H1 (cell line): ENCODE measurements at regions not wholly inside any gene's neighbourhood (a gene's known extent, or its start where the extent isn't known, plus 50 kb on each side); places are given as distances from the start of the nearest gene placed in this dataset.

Experiments
- CTCF ChIA-PET: fragments of 300-600 bp; sonication (Branson Sonifier 250); formaldehyde crosslinking; loops from one replicate; lab custom pipeline; 2021; ENCODE audit not compliant: partially characterized antibody; lab: Charles Lee
- POLR2A ChIA-PET: fragments of 300-600 bp; sonication (Branson Sonifier 250); formaldehyde crosslinking; loops from one replicate; lab custom pipeline; 2021; ENCODE audit warnings: inconsistent platforms; ENCODE audit not compliant: partially characterized antibody; lab: Charles Lee
- DNase-seq, 2 experiments: peaks; one replicate each; pipeline versions ENCODE4 v3.0.0 to v3.0.0-alpha.2; 2010 to 2022; ENCODE audit warnings: low spot score in 2 of 2, low read depth in 1 of 2, mixed read lengths in 1 of 2
- FAIRE-seq: peaks from 2 replicates; lab custom pipeline; 2011; peaks lifted over from hg19 to GRCh38; lab: Jason Lieb, UNC
- H2AFZ ChIP-seq: 2 replicates; pipeline ENCODE4 v1.8.1; 2012; ENCODE audit warnings: low read length, inconsistent platforms
- H2AK5ac ChIP-seq: 2 replicates; pipeline ENCODE4 v1.6.1; 2013; ENCODE audit warnings: low read depth, low read length
- H2BK120ac ChIP-seq: replicated peaks from 2 replicates; pipeline ENCODE3; 2013; ENCODE audit warnings: low read depth, low read length, inconsistent platforms
- H2BK12ac ChIP-seq: 2 replicates; pipeline ENCODE4 v1.6.1; 2013; ENCODE audit warnings: low read depth, low read length
- H2BK15ac ChIP-seq: 2 replicates; pipeline ENCODE4 v1.6.1; 2013; ENCODE audit warnings: low read length
- H2BK20ac ChIP-seq: 2 replicates; pipeline ENCODE4 v1.6.1; 2013; ENCODE audit warnings: low read length
- H2BK5ac ChIP-seq: 2 replicates; pipeline ENCODE4 v1.6.1; 2013; ENCODE audit warnings: low read depth, low read length
- H3K14ac ChIP-seq: 2 replicates; pipeline ENCODE4 v1.6.1; 2013; ENCODE audit warnings: inconsistent platforms; ENCODE audit not compliant: insufficient read length
- H3K18ac ChIP-seq: 2 replicates; pipeline ENCODE4 v1.6.1; 2013; ENCODE audit warnings: low read length; ENCODE audit errors: extremely low read depth
- H3K23ac ChIP-seq: 2 replicates; pipeline ENCODE4 v1.6.1; 2013; ENCODE audit warnings: inconsistent platforms; ENCODE audit not compliant: insufficient read length
- H3K23me2 ChIP-seq: 2 replicates; pipeline ENCODE4 v1.6.1; 2013; ENCODE audit warnings: low read depth, low read length
- H3K27ac ChIP-seq: 2 replicates; pipeline ENCODE4 v1.6.1; 2011; ENCODE audit warnings: low read depth, low read length, inconsistent platforms
- H3K27me3 ChIP-seq, 4 experiments: replicated peaks in 1 of 4; 1 replicate in 1 of 4; 2 replicates in 3 of 4; pipeline versions ENCODE4 v1.6.1 to v1.8.1; 2011 to 2013; ENCODE audit warnings: low read length in 3 of 4, mild to moderate bottlenecking in 3 of 4, inconsistent platforms in 2 of 4, mixed read lengths in 2 of 4, moderate library complexity in 1 of 4; ENCODE audit not compliant: control insufficient read depth in 3 of 4, insufficient read depth in 3 of 4; ENCODE audit errors: extremely low read depth in 1 of 4
- H3K36me3 ChIP-seq, 4 experiments: 2 replicates each; pipeline versions ENCODE4 v1.6.1 to v1.8.1; 2011 to 2013; ENCODE audit warnings: mild to moderate bottlenecking in 4 of 4, low read length in 3 of 4, moderate library complexity in 2 of 4, control low read depth in 1 of 4, inconsistent platforms in 1 of 4; ENCODE audit not compliant: insufficient read depth in 4 of 4, control insufficient read depth in 2 of 4
- H3K4ac ChIP-seq: replicated peaks from 2 replicates; pipeline ENCODE3; 2013; ENCODE audit warnings: low read length, low read depth, mixed read lengths, inconsistent platforms; ENCODE audit not compliant: insufficient read length
- H3K4me1 ChIP-seq, 4 experiments: replicated peaks in 1 of 4; 1 replicate in 1 of 4; 2 replicates in 3 of 4; pipeline versions ENCODE4 v1.6.1 to v1.8.1; 2011 to 2013; ENCODE audit warnings: low read length in 3 of 4, inconsistent platforms in 2 of 4, mixed read lengths in 1 of 4; ENCODE audit not compliant: insufficient read depth in 4 of 4, control insufficient read depth in 3 of 4
- H3K4me2 ChIP-seq, 2 experiments: 2 replicates each; pipeline versions ENCODE4 v1.6.1 to v1.8.1; 2011 to 2013; ENCODE audit warnings: low read depth in 2 of 2, low read length in 2 of 2, control low read depth in 1 of 2, inconsistent platforms in 1 of 2, mild to moderate bottlenecking in 1 of 2; ENCODE audit not compliant: insufficient read depth in 1 of 2
- H3K4me3 ChIP-seq, 4 experiments: fragments of 200-600, 300-600 bp in 1 of 4; sonication (generic), shearing (Covaris generic), sonication (Bioruptor Twin) in 1 of 4; 2 replicates each; pipeline versions ENCODE4 v1.5.1 to v1.8.1; 2011 to 2016; ENCODE audit warnings: low read length in 4 of 4, low read depth in 3 of 4, control low read depth in 2 of 4, inconsistent platforms in 2 of 4, mild to moderate bottlenecking in 2 of 4, mixed read lengths in 1 of 4, moderate library complexity in 1 of 4; ENCODE audit not compliant: insufficient read depth in 2 of 4; ENCODE audit errors: extremely low read depth in 1 of 4
- H3K56ac ChIP-seq: replicated peaks from 2 replicates; pipeline ENCODE3; 2013; ENCODE audit warnings: low read depth, mild to moderate bottlenecking, mixed read lengths, low read length, inconsistent platforms; ENCODE audit not compliant: insufficient read length
- H3K79me1 ChIP-seq: 2 replicates; pipeline ENCODE4 v1.6.1; 2013; ENCODE audit warnings: low read depth, low read length, control low read depth
- H3K79me2 ChIP-seq, 2 experiments: 2 replicates each; pipeline versions ENCODE4 v1.6.1 to v1.8.1; 2012 to 2013; ENCODE audit warnings: low read length in 2 of 2, mild to moderate bottlenecking in 2 of 2, inconsistent platforms in 1 of 2; ENCODE audit not compliant: insufficient read depth in 2 of 2, control insufficient read depth in 1 of 2
- H3K9ac ChIP-seq, 4 experiments: replicated peaks in 1 of 4; 1 replicate in 1 of 4; 2 replicates in 3 of 4; pipeline versions ENCODE4 v1.6.1 to v1.8.1; 2011 to 2013; ENCODE audit warnings: low read depth in 3 of 4, low read length in 3 of 4, control low read depth in 2 of 4, mild to moderate bottlenecking in 2 of 4, moderate library complexity in 2 of 4, inconsistent platforms in 1 of 4; ENCODE audit errors: extremely low read depth in 1 of 4
- H3K9me3 ChIP-seq, 2 experiments: 2 replicates each; pipeline versions ENCODE4 v1.6.1 to v1.8.1; 2012 to 2013; ENCODE audit warnings: mild to moderate bottlenecking in 2 of 2, moderate library complexity in 2 of 2, control low read depth in 1 of 2, inconsistent platforms in 1 of 2, low read depth in 1 of 2, low read length in 1 of 2, mixed read lengths in 1 of 2; ENCODE audit not compliant: insufficient read depth in 2 of 2
- H4K20me1 ChIP-seq, 2 experiments: replicated peaks in 1 of 2; 2 replicates each; pipeline versions ENCODE3 to v1.8.1; 2011 to 2013; ENCODE audit warnings: inconsistent platforms in 2 of 2, low read length in 2 of 2, mild to moderate bottlenecking in 1 of 2; ENCODE audit not compliant: insufficient read depth in 2 of 2, control insufficient read depth in 1 of 2
- H4K5ac ChIP-seq: 2 replicates; pipeline ENCODE4 v1.6.1; 2013; ENCODE audit warnings: low read length, low read depth, mixed read lengths, inconsistent platforms; ENCODE audit not compliant: insufficient read length
- H4K8ac ChIP-seq: 2 replicates; pipeline ENCODE4 v1.8.0; 2013; ENCODE audit warnings: mild to moderate bottlenecking, moderate library complexity, low read length, inconsistent platforms; ENCODE audit not compliant: insufficient read depth; ENCODE audit errors: extremely low read depth
- H4K91ac ChIP-seq: replicated peaks from 2 replicates; pipeline ENCODE3; 2013; ENCODE audit warnings: low read length, mixed read lengths, inconsistent platforms; ENCODE audit not compliant: insufficient read length
- BACH1 ChIP-seq: IDR thresholded peaks from 2 replicates; pipeline ENCODE4 v1.6.1; 2012; ENCODE audit warnings: low read length, improper control_type of control experiment
- BRCA1 ChIP-seq: IDR thresholded peaks from 2 replicates; pipeline ENCODE4 v1.6.1; 2012; ENCODE audit warnings: low read depth, low read length, improper control_type of control experiment
- CEBPB ChIP-seq: IDR thresholded peaks from 2 replicates; pipeline ENCODE4 v1.6.1; 2012; ENCODE audit warnings: low read depth, low read length
- CHD1 ChIP-seq: IDR thresholded peaks from 2 replicates; pipeline ENCODE4 v1.6.1; 2012; ENCODE audit warnings: low read depth, low read length, improper control_type of control experiment
- CREB1 ChIP-seq: IDR thresholded peaks from 2 replicates; pipeline ENCODE4 v1.6.1; 2012; ENCODE audit warnings: inconsistent platforms
- EZH2 ChIP-seq: fragments of 200-600 bp; sonication (generic); IDR thresholded peaks from 2 replicates; pipeline ENCODE4 v1.7.1; 2012; ENCODE audit warnings: low read depth, mild to moderate bottlenecking, moderate library complexity, low read length, inconsistent platforms; ENCODE audit not compliant: severe bottlenecking
- FOSL1 ChIP-seq: IDR thresholded peaks from 2 replicates; pipeline ENCODE4 v1.6.1; 2011; ENCODE audit warnings: mild to moderate bottlenecking, low read depth, low read length, moderate library complexity; ENCODE audit not compliant: insufficient read depth
- JUN ChIP-seq: IDR thresholded peaks from 2 replicates; pipeline ENCODE4 v1.6.1; 2011; ENCODE audit warnings: low read depth, mild to moderate bottlenecking, improper control_type of control experiment, low read length
- KDM4A ChIP-seq: IDR thresholded peaks from one replicate; pipeline ENCODE4 v1.7.1; 2012; ENCODE audit warnings: low read depth, mild to moderate bottlenecking, moderate library complexity, low read length, inconsistent platforms; ENCODE audit not compliant: severe bottlenecking
- NANOG ChIP-seq: IDR thresholded peaks from 2 replicates; pipeline ENCODE4 v1.6.1; 2011; ENCODE audit warnings: low read length, low read depth, mild to moderate bottlenecking, inconsistent platforms; ENCODE audit not compliant: insufficient read depth, poor library complexity, severe bottlenecking
- RXRA ChIP-seq: IDR thresholded peaks from 2 replicates; pipeline ENCODE4 v1.6.1; 2011; ENCODE audit warnings: low read depth, mild to moderate bottlenecking, low read length, moderate library complexity; ENCODE audit not compliant: insufficient read depth
- SIN3A ChIP-seq, 2 experiments: IDR thresholded peaks in 1 of 2; conservative IDR thresholded peaks in 1 of 2; 2 replicates each; pipeline ENCODE4 v1.6.1; 2011 to 2012; ENCODE audit warnings: low read length in 2 of 2, improper control_type of control experiment in 1 of 2, low read depth in 1 of 2, mild to moderate bottlenecking in 1 of 2
- SIRT6 ChIP-seq: IDR thresholded peaks from one replicate; pipeline ENCODE4 v1.7.1; 2012; ENCODE audit warnings: low read length, inconsistent platforms
- TCF12 ChIP-seq: IDR thresholded peaks from 2 replicates; pipeline ENCODE4 v1.6.1; 2011; ENCODE audit warnings: low read depth, mild to moderate bottlenecking, low read length
- WGBS, 2 experiments: shearing (Covaris generic) in 1 of 2; methylation state at CpG; one replicate each; pipeline versions ENCODE4 v1.1.6 to v1.1.7; 2013 to 2015; ENCODE audit warnings: low lambda C conversion rate in 2 of 2, mixed read lengths in 2 of 2, inconsistent platforms in 1 of 2, low coverage in 1 of 2, missing lambda C conversion rate in 1 of 2; ENCODE audit not compliant: insufficient replicate concordance in 2 of 2, insufficient coverage in 1 of 2, insufficient read length in 1 of 2; ENCODE audit errors: extremely low coverage in 1 of 2, missing lambda C conversion rate in 1 of 2; 5-methylcytosine and 5-hydroxymethylcytosine counted together

GRCh38 chr5:86824637-86825036 lies 206.9 kb downstream of the COX7C start:
- H3K23me2 ChIP-seq, result no peaks in the 10 kb centered on the region
- no peak overlapping the region for H3K4me2 ChIP-seq
- no peaks in the 10 kb centered on the region for H3K36me3 ChIP-seq
- TF ChIP-seq BACH1 (no peak), RXRA (no peak), SIN3A (conservative IDR thresholded peaks at IDR 0.05 in 1 of 2, IDR thresholded peaks at IDR 0.05 in 1 of 2; ENCODE audit: low read depth in 1 of 2, low read length in 2 of 2) (no peak), KDM4A (no peak), CREB1 (no peak), EZH2 (no peak), CHD1 (no peak), SIRT6 (no peak), JUN (no peak), NANOG (no peak), TCF12 (no peak), BRCA1 (no peak), FOSL1 (no peak), CEBPB (no peak)
- H3K79me2 ChIP-seq, result no peaks in the 10 kb centered on the region
- no peak overlapping the region for H3K9ac ChIP-seq
- no peaks in the 10 kb centered on the region for H3K79me1 ChIP-seq
- H4K8ac ChIP-seq, result no peak overlapping the region
- H2BK120ac ChIP-seq, result no peak overlapping the region
- H2BK5ac ChIP-seq, result no peak overlapping the region
- H2BK15ac ChIP-seq, result no peak overlapping the region
- FAIRE-seq (no peak), DNase-seq (no peak)
- no peak overlapping the region for H4K91ac ChIP-seq
- no peaks in the 10 kb centered on the region for H4K20me1 ChIP-seq
- no peak overlapping the region for H2AK5ac ChIP-seq
- no peaks in the 10 kb centered on the region for H3K27me3 ChIP-seq
- ChIA-PET CTCF (interaction anchor here (1.0 kb wide), 1 partner anchor 380 kb away, joined by 3 read pairs; no protein-coding TSS in a partner anchor), POLR2A (no interaction called here)
- H2AFZ ChIP-seq, result no peak overlapping the region
- no peak overlapping the region for H3K14ac ChIP-seq
- no peaks in the 10 kb centered on the region for H3K4me1 ChIP-seq
- no peak overlapping the region for H2BK12ac ChIP-seq
- H4K5ac ChIP-seq, result no peak overlapping the region
- no peaks in the 10 kb centered on the region for H3K9me3 ChIP-seq
- H3K18ac ChIP-seq, result no peak overlapping the region
- H3K23ac ChIP-seq, result no peak overlapping the region
- H2BK20ac ChIP-seq, result no peak overlapping the region
- H3K27ac ChIP-seq, result no peak overlapping the region
- H3K56ac ChIP-seq, result no peak overlapping the region
- no peak overlapping the region for H3K4me3 ChIP-seq
- 89% methylated on average over 2 of the region's 2 CpGs; no CpG with 5 or more reads in 1 of the 2 experiments for WGBS, 2 experiments
- H3K4ac ChIP-seq, result no peak overlapping the region
